ENCODE measurements at regions not wholly inside any gene's neighbourhood (a gene's known extent, or its start where the extent isn't known, plus 50 kb on each side); places are given as distances from the start of the nearest gene placed in this dataset.

DNA sequence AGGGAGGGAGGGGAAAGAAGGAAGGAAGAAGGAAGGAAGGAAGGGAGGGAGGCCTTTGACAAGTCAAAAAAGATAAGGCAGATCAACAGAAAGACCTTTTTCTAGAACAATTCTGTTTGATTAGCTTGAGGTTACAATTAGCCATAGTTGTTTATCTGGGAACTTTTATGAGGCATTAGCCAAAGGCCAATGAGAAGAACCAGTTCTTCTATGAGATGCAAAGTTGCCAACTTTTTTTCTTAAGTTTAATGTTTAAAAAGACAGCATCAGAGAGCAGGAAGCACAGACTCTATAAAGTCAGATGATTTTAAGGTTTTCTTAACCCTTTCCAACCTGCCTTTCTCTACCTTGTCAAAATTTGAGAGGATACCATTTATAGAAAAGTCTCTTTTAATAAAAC, 301.3 kb upstream of the NR2F2 start:
- no peaks in the 10 kb centered on the region for H3K27me3 ChIP-seq (ENCODE audit: insufficient read depth, poor library complexity, severe bottlenecking)
- no peak for DNase-seq (ENCODE audit: low read depth in 1 of 2, low spot score in 1 of 2)
- H3K27ac ChIP-seq (replicated peaks) = no peak overlapping the region
- no peak overlapping the region for H3K4me3 ChIP-seq (replicated peaks; ENCODE audit: insufficient read depth, low read length)
- TF ChIP-seq GABPA (IDR thresholded peaks at IDR 0.05; ENCODE audit: low read depth) = no peak
- TF ChIP-seq, protein P1, sequence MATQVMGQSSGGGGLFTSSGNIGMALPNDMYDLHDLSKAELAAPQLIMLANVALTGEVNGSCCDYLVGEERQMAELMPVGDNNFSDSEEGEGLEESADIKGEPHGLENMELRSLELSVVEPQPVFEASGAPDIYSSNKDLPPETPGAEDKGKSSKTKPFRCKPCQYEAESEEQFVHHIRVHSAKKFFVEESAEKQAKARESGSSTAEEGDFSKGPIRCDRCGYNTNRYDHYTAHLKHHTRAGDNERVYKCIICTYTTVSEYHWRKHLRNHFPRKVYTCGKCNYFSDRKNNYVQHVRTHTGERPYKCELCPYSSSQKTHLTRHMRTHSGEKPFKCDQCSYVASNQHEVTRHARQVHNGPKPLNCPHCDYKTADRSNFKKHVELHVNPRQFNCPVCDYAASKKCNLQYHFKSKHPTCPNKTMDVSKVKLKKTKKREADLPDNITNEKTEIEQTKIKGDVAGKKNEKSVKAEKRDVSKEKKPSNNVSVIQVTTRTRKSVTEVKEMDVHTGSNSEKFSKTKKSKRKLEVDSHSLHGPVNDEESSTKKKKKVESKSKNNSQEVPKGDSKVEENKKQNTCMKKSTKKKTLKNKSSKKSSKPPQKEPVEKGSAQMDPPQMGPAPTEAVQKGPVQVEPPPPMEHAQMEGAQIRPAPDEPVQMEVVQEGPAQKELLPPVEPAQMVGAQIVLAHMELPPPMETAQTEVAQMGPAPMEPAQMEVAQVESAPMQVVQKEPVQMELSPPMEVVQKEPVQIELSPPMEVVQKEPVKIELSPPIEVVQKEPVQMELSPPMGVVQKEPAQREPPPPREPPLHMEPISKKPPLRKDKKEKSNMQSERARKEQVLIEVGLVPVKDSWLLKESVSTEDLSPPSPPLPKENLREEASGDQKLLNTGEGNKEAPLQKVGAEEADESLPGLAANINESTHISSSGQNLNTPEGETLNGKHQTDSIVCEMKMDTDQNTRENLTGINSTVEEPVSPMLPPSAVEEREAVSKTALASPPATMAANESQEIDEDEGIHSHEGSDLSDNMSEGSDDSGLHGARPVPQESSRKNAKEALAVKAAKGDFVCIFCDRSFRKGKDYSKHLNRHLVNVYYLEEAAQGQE (IDR thresholded peaks at IDR 0.05; ENCODE audit: insufficient replicate concordance, low read depth) = no peak
- TF ChIP-seq, protein P2, sequence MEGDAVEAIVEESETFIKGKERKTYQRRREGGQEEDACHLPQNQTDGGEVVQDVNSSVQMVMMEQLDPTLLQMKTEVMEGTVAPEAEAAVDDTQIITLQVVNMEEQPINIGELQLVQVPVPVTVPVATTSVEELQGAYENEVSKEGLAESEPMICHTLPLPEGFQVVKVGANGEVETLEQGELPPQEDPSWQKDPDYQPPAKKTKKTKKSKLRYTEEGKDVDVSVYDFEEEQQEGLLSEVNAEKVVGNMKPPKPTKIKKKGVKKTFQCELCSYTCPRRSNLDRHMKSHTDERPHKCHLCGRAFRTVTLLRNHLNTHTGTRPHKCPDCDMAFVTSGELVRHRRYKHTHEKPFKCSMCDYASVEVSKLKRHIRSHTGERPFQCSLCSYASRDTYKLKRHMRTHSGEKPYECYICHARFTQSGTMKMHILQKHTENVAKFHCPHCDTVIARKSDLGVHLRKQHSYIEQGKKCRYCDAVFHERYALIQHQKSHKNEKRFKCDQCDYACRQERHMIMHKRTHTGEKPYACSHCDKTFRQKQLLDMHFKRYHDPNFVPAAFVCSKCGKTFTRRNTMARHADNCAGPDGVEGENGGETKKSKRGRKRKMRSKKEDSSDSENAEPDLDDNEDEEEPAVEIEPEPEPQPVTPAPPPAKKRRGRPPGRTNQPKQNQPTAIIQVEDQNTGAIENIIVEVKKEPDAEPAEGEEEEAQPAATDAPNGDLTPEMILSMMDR (IDR thresholded peaks at IDR 0.05; ENCODE audit: insufficient read depth, low read length) = no peak
- TF ChIP-seq SPI1 (IDR thresholded peaks at IDR 0.05; ENCODE audit: borderline replicate concordance, low read depth) = no peak
- no peak for TF ChIP-seq POLR2AphosphoS5 (IDR thresholded peaks at IDR 0.05; ENCODE audit: low read depth)

DNA sequence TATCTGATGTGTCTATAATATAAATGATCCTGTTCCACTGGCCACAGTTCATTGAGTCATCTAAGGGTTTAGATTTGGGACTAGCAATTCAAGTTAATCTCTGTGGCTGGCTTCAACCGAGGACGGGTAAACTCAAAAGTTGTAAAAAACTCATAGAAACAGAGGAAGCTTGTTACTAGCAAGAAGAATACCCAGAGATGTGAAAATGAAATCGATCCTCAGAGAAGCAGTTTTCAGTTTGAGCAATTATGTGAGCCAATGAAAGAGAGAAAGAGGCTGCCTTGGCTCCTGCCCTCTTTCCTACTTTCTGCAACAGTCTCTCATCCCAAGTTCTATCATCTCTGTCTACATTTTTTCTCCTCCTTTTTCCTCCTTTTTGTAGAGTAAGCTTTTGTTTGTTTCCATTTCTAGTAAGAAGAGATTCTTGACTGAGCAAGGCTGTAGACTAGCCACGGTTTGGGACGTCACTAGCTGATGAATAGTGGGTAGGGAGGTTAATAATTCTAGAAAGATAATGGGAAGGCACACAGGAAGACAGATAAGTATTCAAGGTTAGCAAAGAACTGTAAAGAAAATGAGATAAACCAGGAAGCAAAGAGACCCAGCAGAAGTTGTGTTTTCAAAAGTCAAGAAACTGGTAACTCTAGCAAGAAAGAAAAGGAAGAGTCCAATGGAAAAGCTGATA, 298.9 kb upstream of the NR2F2 start:
- TF ChIP-seq, protein P2 (IDR thresholded peaks at IDR 0.05; ENCODE audit: insufficient read depth, low read length) = no peak
- TF ChIP-seq, protein P1 (IDR thresholded peaks at IDR 0.05; ENCODE audit: insufficient replicate concordance, low read depth) = no peak
- TF ChIP-seq POLR2AphosphoS5 (IDR thresholded peaks at IDR 0.05; ENCODE audit: low read depth) = no peak
- no peak for TF ChIP-seq SPI1 (IDR thresholded peaks at IDR 0.05; ENCODE audit: borderline replicate concordance, low read depth)
- H3K27me3 ChIP-seq (ENCODE audit: insufficient read depth, poor library complexity, severe bottlenecking) = no peaks in the 10 kb centered on the region
- no peak overlapping the region for H3K27ac ChIP-seq (replicated peaks)
- no peak overlapping the region for H3K4me3 ChIP-seq (replicated peaks; ENCODE audit: insufficient read depth, low read length)
- no peak for DNase-seq (ENCODE audit: low read depth in 1 of 2, low spot score in 1 of 2)

DNA sequence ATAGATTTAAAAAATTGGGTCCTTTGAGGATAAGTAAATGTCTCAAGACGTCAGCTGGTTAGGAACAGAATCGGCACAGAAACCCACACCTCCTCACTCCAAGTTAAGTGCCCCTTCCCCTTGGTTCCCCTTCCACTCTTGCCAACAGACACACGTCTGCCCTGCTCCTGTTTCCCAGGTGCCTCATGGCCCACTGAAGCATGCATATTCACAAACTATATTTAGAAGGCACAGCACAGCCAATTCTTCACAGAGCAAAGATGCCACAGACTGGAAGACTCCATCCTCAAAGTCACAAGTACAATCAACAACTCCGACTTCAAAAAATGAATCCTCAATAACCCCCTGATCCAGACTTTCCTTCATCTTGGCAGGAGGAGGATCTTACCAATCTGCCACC, 295.4 kb upstream of the NR2F2 start:
- Histone ChIP-seq H3K27ac (replicated peaks) (no peak overlapping the region), H3K27me3 (ENCODE audit: insufficient read depth, poor library complexity, severe bottlenecking) (no peaks in the 10 kb centered on the region), H3K4me3 (replicated peaks; ENCODE audit: insufficient read depth, low read length) (no peak overlapping the region)
- no peak for DNase-seq (ENCODE audit: low read depth in 1 of 2, low spot score in 1 of 2)
- TF ChIP-seq POLR2AphosphoS5 (IDR thresholded peaks at IDR 0.05; ENCODE audit: low read depth) (no peak), SPI1 (IDR thresholded peaks at IDR 0.05; ENCODE audit: borderline replicate concordance, low read depth) (no peak)
- TF ChIP-seq, protein P1 (IDR thresholded peaks at IDR 0.05; ENCODE audit: insufficient replicate concordance, low read depth) = no peak
- TF ChIP-seq, protein P2 (IDR thresholded peaks at IDR 0.05; ENCODE audit: insufficient read depth, low read length) = no peak
